ENCODE measurements at regions not wholly inside any gene's neighbourhood (a gene's known extent, or its start where the extent isn't known, plus 50 kb on each side); places are given as distances from the start of the nearest gene placed in this dataset.
"Not testable (repeated sequence)": the region's sequence is repeated elsewhere in the genome, so short reads cannot be mapped to it uniquely, and the experiment has no call there.

- DNase-seq = not testable (repeated sequence)
Observed at GRCh38 chr14:105679959-105680735, 153.8 kb downstream of the TMEM121 start.

- not testable (repeated sequence) for DNase-seq
Observed at GRCh38 chr14:105680736-105681098, 154.3 kb downstream of the TMEM121 start.

GRCh38 chr14:105681606-105682185, 155.3 kb downstream of the TMEM121 start:
- DNase-seq = not testable (repeated sequence)

- not testable (repeated sequence) for DNase-seq
Observed at GRCh38 chr14:105682442-105682841, 156.1 kb downstream of the TMEM121 start.

GRCh38 chr14:105682956-105683570, 156.7 kb downstream of the TMEM121 start:
- no peak for DNase-seq

GRCh38 chr14:105684056-105684455, 157.7 kb downstream of the TMEM121 start:
- not testable (repeated sequence) for DNase-seq

- DNase-seq = not testable (repeated sequence)
Observed at GRCh38 chr14:105684597-105684996, 158.2 kb downstream of the TMEM121 start.

GRCh38 chr14:105685003-105685402, 158.6 kb downstream of the TMEM121 start:
- DNase-seq = no peak

- DNase-seq = not testable (repeated sequence)
Observed at GRCh38 chr14:105685605-105686004, 159.2 kb downstream of the TMEM121 start.

GRCh38 chr14:105686050-105686449, 159.7 kb downstream of the TMEM121 start:
- not testable (repeated sequence) for DNase-seq

- not testable (repeated sequence) for DNase-seq
Observed at GRCh38 chr14:105686462-105687170, 160.2 kb downstream of the TMEM121 start.

GRCh38 chr14:105687171-105688022, 161.0 kb downstream of the TMEM121 start:
- not testable (repeated sequence) for DNase-seq

GRCh38 chr14:105688023-105688351, 161.6 kb downstream of the TMEM121 start:
- DNase-seq = not testable (repeated sequence)

GRCh38 chr14:105688664-105689221, 162.4 kb downstream of the TMEM121 start:
- not testable (repeated sequence) for DNase-seq

GRCh38 chr14:105689722-105690121, 163.3 kb downstream of the TMEM121 start:
- DNase-seq = no peak

GRCh38 chr14:105690671-105691070, 164.3 kb downstream of the TMEM121 start:
- no peak for DNase-seq

GRCh38 chr14:105691321-105692109, 165.1 kb downstream of the TMEM121 start:
- DNase-seq = not testable (repeated sequence)

- DNase-seq = not testable (repeated sequence)
Observed at GRCh38 chr14:105692110-105692685, 165.8 kb downstream of the TMEM121 start.

GRCh38 chr14:105694961-105695360, 168.6 kb downstream of the TMEM121 start:
- DNase-seq = no peak

GRCh38 chr14:105696388-105696787, 170.0 kb downstream of the TMEM121 start:
- DNase-seq = not testable (repeated sequence)
